SK-N-SH (cell line): ENCODE measurements at regions not wholly inside any gene's neighbourhood (a gene's known extent, or its start where the extent isn't known, plus 50 kb on each side); places are given as distances from the start of the nearest gene placed in this dataset.

Experiments used
- CTCF ChIA-PET: fragments of 300-600, 350-600 bp; formaldehyde crosslinking; extraction: SDS; loops from one replicate; lab custom pipeline; 2021; lab: Yijun Ruan, JAX
- POLR2A ChIA-PET: fragments of 350-600 bp; sonication (Branson Sonifier 250); formaldehyde crosslinking; extraction: SDS; loops from one replicate; lab custom pipeline; 2020; ENCODE audit warnings: antibody characterized with exemption, inconsistent platforms; lab: Yijun Ruan, JAX
- DNase-seq: peaks from one replicate; pipeline ENCODE4 v3.0.0; 2012
- H2AFZ ChIP-seq: fragments of 200-600 bp; sonication (generic); 2 replicates; pipeline ENCODE4 v1.8.1; 2016; ENCODE audit warnings: antibody characterized with exemption, mild to moderate bottlenecking, low read depth
- H3F3A ChIP-seq: fragments of 200-600 bp; sonication (generic); replicated peaks from 2 replicates; pipeline ENCODE3; 2016; ENCODE audit warnings: antibody characterized with exemption, mild to moderate bottlenecking; ENCODE audit not compliant: insufficient read depth
- H3K27ac ChIP-seq, 2 experiments: fragments of 200-500 bp in 1 of 2; fragments of 200-600 bp in 1 of 2; sonication (Bioruptor generic) in 1 of 2; sonication (generic), shearing (Covaris generic) in 1 of 2; 2 replicates each; pipeline versions ENCODE4 v1.5.1 to v1.6.1; 2014 to 2016; ENCODE audit warnings: low read depth in 2 of 2, inconsistent platforms in 1 of 2, low read length in 1 of 2, mild to moderate bottlenecking in 1 of 2, mixed read lengths in 1 of 2
- H3K27me3 ChIP-seq: fragments of 200-600 bp; sonication (generic), shearing (Covaris generic); 2 replicates; pipeline ENCODE4 v1.6.1; 2016; ENCODE audit warnings: mixed run types; ENCODE audit not compliant: insufficient read depth
- H3K36me3 ChIP-seq, 2 experiments: fragments of 200-500 bp in 1 of 2; fragments of 200-600 bp in 1 of 2; sonication (Bioruptor generic) in 1 of 2; sonication (generic) in 1 of 2; replicated peaks in 1 of 2; 2 replicates each; pipeline versions ENCODE3 to v1.5.1; 2014 to 2016; ENCODE audit warnings: low read length in 1 of 2, mild to moderate bottlenecking in 1 of 2; ENCODE audit not compliant: insufficient read depth in 2 of 2, control insufficient read depth in 1 of 2
- H3K4me1 ChIP-seq, 2 experiments: fragments of 200-500 bp in 1 of 2; fragments of 200-600 bp in 1 of 2; sonication (Bioruptor generic) in 1 of 2; sonication (generic), shearing (Covaris generic) in 1 of 2; 2 replicates each; pipeline versions ENCODE4 v1.5.1 to v1.6.1; 2014 to 2016; ENCODE audit warnings: low read depth in 1 of 2, low read length in 1 of 2, mixed run types in 1 of 2; ENCODE audit not compliant: insufficient read depth in 2 of 2, control insufficient read depth in 1 of 2
- H3K4me2 ChIP-seq: fragments of 200-600 bp; sonication (generic), shearing (Covaris generic); 2 replicates; pipeline ENCODE4 v1.6.1; 2017; ENCODE audit warnings: mixed run types
- H3K4me3 ChIP-seq, 2 experiments: fragments of 200-500 bp in 1 of 2; fragments of 200-600 bp in 1 of 2; sonication (Bioruptor generic) in 1 of 2; sonication (generic), shearing (Covaris generic) in 1 of 2; 2 replicates each; pipeline versions ENCODE4 v1.5.1 to v1.8.1; 2014 to 2016; ENCODE audit warnings: low read depth in 2 of 2, inconsistent platforms in 1 of 2, low read length in 1 of 2, mild to moderate bottlenecking in 1 of 2, mixed read lengths in 1 of 2, moderate library complexity in 1 of 2
- H3K79me2 ChIP-seq: fragments of 200-600 bp; sonication (generic); 2 replicates; pipeline ENCODE4 v1.8.1; 2017; ENCODE audit warnings: mild to moderate bottlenecking; ENCODE audit not compliant: insufficient read depth
- H3K9ac ChIP-seq: fragments of 200-600 bp; sonication (generic); 2 replicates; pipeline ENCODE4 v1.6.1; 2017; ENCODE audit warnings: mixed run types
- H3K9me2 ChIP-seq: fragments of 200-600 bp; sonication (generic); 2 replicates; pipeline ENCODE4 v1.6.1; 2017; ENCODE audit warnings: mixed run types
- H3K9me3 ChIP-seq: fragments of 200-600 bp; sonication (generic); 2 replicates; pipeline ENCODE4 v1.6.1; 2017; ENCODE audit warnings: mixed run types, mild to moderate bottlenecking, moderate library complexity
- H4K20me1 ChIP-seq: fragments of 200-600 bp; sonication (generic); 2 replicates; pipeline ENCODE4 v1.6.1; 2017; ENCODE audit warnings: mild to moderate bottlenecking, mixed run types; ENCODE audit not compliant: insufficient read depth
- CHD2 ChIP-seq: fragments of 150-350 bp; IDR thresholded peaks from 2 replicates; pipeline ENCODE4 v1.6.1; 2018; ENCODE audit warnings: low read length; ENCODE audit not compliant: partially characterized antibody
- ELF1 ChIP-seq: IDR thresholded peaks from 2 replicates; pipeline ENCODE4 v1.4.0; 2012
- EZH2phosphoT487 ChIP-seq: fragments of 200-600 bp; sonication (generic); IDR thresholded peaks from 2 replicates; pipeline ENCODE4 v1.6.1; 2017; ENCODE audit warnings: low read depth, mixed run types, mild to moderate bottlenecking, antibody characterized with exemption, moderate library complexity, borderline replicate concordance
- FOSL2 ChIP-seq: IDR thresholded peaks from 2 replicates; pipeline ENCODE4 v1.4.0; 2012; ENCODE audit warnings: low read depth, mild to moderate bottlenecking, moderate library complexity, borderline replicate concordance
- FOXJ3 ChIP-seq: sonication (generic); formaldehyde crosslinking; IDR thresholded peaks from 2 replicates; pipeline ENCODE4 v1.5.1; 2020; ENCODE audit warnings: mild to moderate bottlenecking, missing genetic modification reagents
- FOXM1 ChIP-seq: IDR thresholded peaks from 2 replicates; pipeline ENCODE4 v1.4.0; 2012; ENCODE audit warnings: low read depth, mild to moderate bottlenecking
- GABPA ChIP-seq: IDR thresholded peaks from 2 replicates; pipeline ENCODE4 v1.4.0; 2012; ENCODE audit warnings: low read depth, mild to moderate bottlenecking
- MAX ChIP-seq: IDR thresholded peaks from 2 replicates; pipeline ENCODE4 v1.4.0; 2012; ENCODE audit warnings: low read depth
- MEF2A ChIP-seq: IDR thresholded peaks from 2 replicates; pipeline ENCODE4 v1.4.0; 2012; ENCODE audit warnings: low read depth, borderline replicate concordance
- NRF1 ChIP-seq: IDR thresholded peaks from 2 replicates; pipeline ENCODE4 v1.6.1; 2012; ENCODE audit warnings: low read depth, mild to moderate bottlenecking, low read length
- POLR2AphosphoS5 ChIP-seq: IDR thresholded peaks from 2 replicates; pipeline ENCODE4 v1.6.1; 2012; ENCODE audit warnings: low read depth, low read length
- RAD21 ChIP-seq: IDR thresholded peaks from 2 replicates; pipeline ENCODE4 v1.6.1; 2012; ENCODE audit warnings: mild to moderate bottlenecking, low read length
- RCOR1 ChIP-seq: fragments of 150-350 bp; IDR thresholded peaks from 2 replicates; pipeline ENCODE4 v1.6.1; 2017; ENCODE audit warnings: antibody characterized with exemption, low read length
- RFX5 ChIP-seq: IDR thresholded peaks from 2 replicates; pipeline ENCODE4 v1.6.1; 2012; ENCODE audit warnings: mild to moderate bottlenecking, improper control_type of control experiment, low read length
- RXRA ChIP-seq: IDR thresholded peaks from 2 replicates; pipeline ENCODE4 v1.4.0; 2012; ENCODE audit warnings: low read depth, mild to moderate bottlenecking, borderline replicate concordance
- SMC3 ChIP-seq: IDR thresholded peaks from 2 replicates; pipeline ENCODE4 v1.6.1; 2012; ENCODE audit warnings: low read depth, low read length, improper control_type of control experiment
- TAF1 ChIP-seq: IDR thresholded peaks from 2 replicates; pipeline ENCODE4 v1.6.1; 2012; ENCODE audit warnings: low read depth, mild to moderate bottlenecking, low read length, moderate library complexity, borderline replicate concordance
- TEAD4 ChIP-seq: IDR thresholded peaks from 2 replicates; pipeline ENCODE4 v1.4.0; 2012; ENCODE audit warnings: mild to moderate bottlenecking, borderline replicate concordance; ENCODE audit not compliant: insufficient read depth
- USF2 ChIP-seq: fragments of 150-350 bp; IDR thresholded peaks from 2 replicates; pipeline ENCODE4 v1.6.1; 2017; ENCODE audit warnings: antibody characterized with exemption, low read length, low read depth, borderline replicate concordance
- ZBTB33 ChIP-seq: IDR thresholded peaks from 2 replicates; pipeline ENCODE4 v1.4.0; 2012; ENCODE audit warnings: low read depth, borderline replicate concordance
- WGBS: methylation state at CpG from one replicate; pipeline ENCODE4 v1.1.6; 2017; ENCODE audit warnings: low lambda C conversion rate; 5-methylcytosine and 5-hydroxymethylcytosine counted together
- TF ChIP-seq, protein P1 (sequence below): fragments of 150-350 bp; IDR thresholded peaks from 2 replicates; pipeline ENCODE4 v1.6.1; 2016; ENCODE audit warnings: mild to moderate bottlenecking, low read depth, low read length

DNA sequence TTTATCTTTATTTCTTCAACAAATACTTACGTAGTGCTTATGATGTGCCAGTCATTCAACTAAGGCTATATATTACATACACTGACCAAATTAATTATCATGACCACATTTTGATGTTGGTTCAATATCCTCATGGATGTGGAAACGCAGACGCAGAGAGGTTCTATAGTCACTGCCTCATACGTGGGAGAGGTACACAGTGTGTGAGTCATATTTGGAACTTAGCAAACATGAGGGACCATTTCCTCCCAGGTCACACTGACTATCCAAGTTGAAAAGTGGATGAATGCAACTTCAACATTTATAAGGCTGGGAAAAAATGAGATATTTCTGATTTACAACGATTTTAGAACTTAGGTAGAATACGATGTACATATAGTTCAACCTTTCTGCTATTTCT is 113.6 kb downstream of the PRLHR start (continued):
- TF ChIP-seq ZBTB33 (no peak), USF2 (no peak)
- TF ChIP-seq, all 33 proteins: peak for 0

DNA sequence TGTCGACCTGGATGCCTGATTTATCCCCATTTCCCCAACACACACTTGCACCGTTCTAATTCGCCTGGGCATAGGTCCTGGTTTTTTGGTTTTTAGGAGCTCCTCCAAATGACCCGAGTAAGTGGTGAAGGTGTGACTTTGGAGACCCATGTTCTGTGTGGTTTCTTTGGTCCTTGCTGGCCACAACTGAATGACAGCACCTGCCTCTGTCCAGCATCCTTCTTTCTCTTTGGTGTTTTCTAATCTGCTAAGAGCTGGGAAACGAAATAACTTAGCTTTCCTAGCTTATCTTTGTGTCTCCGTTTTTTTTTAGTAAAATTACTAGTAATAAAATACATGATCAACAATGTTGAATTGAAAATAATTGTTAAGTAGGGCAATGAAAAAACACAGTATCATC is 120.2 kb downstream of the PRLHR start:
- no peak overlapping the region for H3K4me2 ChIP-seq
- no peak overlapping the region for H2AFZ ChIP-seq
- H3K4me1 ChIP-seq: no peaks in the 10 kb centered on the region; a peak in 1 of 4 replicates
- H3K4me3 ChIP-seq: no peak overlapping the region
- 23% methylated on average over 6 of the region's 6 CpGs for WGBS
- POLR2A ChIA-PET: no interaction called here
- no peak overlapping the region for H3K9ac ChIP-seq
- H3K27ac ChIP-seq: no peak overlapping the region
- H4K20me1 ChIP-seq: no peaks in the 10 kb centered on the region
- CTCF ChIA-PET: interaction anchor here (0.8 to 2.9 kb wide), 5 partner anchors 16 to 979 kb away, joined by 3 to 16 read pairs (median 4); no protein-coding TSS in a partner anchor
- no peak for DNase-seq
- TF ChIP-seq ELF1 (no peak), RCOR1 (no peak), GABPA (no peak), TEAD4 (no peak), SMC3 (no peak), RXRA (no peak), TAF1 (no peak), RFX5 (no peak), FOXM1 (no peak), FOSL2 (no peak), FOXJ3 (CRISPR knock-in tag) (no peak), NRF1 (no peak), RAD21 (no peak), MEF2A (no peak), POLR2AphosphoS5 (no peak), MAX (no peak), CHD2 (no peak), EZH2phosphoT487 (no peak)
- TF ChIP-seq, protein P1, sequence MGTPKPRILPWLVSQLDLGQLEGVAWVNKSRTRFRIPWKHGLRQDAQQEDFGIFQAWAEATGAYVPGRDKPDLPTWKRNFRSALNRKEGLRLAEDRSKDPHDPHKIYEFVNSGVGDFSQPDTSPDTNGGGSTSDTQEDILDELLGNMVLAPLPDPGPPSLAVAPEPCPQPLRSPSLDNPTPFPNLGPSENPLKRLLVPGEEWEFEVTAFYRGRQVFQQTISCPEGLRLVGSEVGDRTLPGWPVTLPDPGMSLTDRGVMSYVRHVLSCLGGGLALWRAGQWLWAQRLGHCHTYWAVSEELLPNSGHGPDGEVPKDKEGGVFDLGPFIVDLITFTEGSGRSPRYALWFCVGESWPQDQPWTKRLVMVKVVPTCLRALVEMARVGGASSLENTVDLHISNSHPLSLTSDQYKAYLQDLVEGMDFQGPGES: no peak
- no peaks in the 10 kb centered on the region for H3K9me2 ChIP-seq
- no peaks in the 10 kb centered on the region for H3K9me3 ChIP-seq
- no peaks in the 10 kb centered on the region for H3K79me2 ChIP-seq
- no peaks in the 10 kb centered on the region for H3F3A ChIP-seq
- H3K36me3 ChIP-seq: no peaks in the 10 kb centered on the region
- no peaks in the 10 kb centered on the region for H3K27me3 ChIP-seq
